ENCODE measurements at regions not wholly inside any gene's neighbourhood (a gene's known extent, or its start where the extent isn't known, plus 50 kb on each side); places are given as distances from the start of the nearest gene placed in this dataset.
"Not testable (repeated sequence)": the region's sequence is repeated elsewhere in the genome, so short reads cannot be mapped to it uniquely, and the experiment has no call there.

GRCh38 chr6:140825731-140826130, 1307.0 kb upstream of the GJE1 start:
- no peak for DNase-seq (ENCODE audit: low spot score)

GRCh38 chr6:140824595-140824994, 1308.1 kb upstream of the GJE1 start:
- no peak for DNase-seq (ENCODE audit: low spot score)

- no peak for DNase-seq (ENCODE audit: low spot score)
These were observed 1311.5 kb upstream of the GJE1 start for GRCh38 chr6:140821196-140821595.

- no peak for DNase-seq (ENCODE audit: low spot score)
These were observed 1315.5 kb upstream of the GJE1 start for GRCh38 chr6:140817176-140817575.

GRCh38 chr6:140816681-140817080, 1316.0 kb upstream of the GJE1 start:
- no peak for DNase-seq (ENCODE audit: low spot score)

- DNase-seq (ENCODE audit: low spot score): no peak
These were observed 1320.1 kb upstream of the GJE1 start for GRCh38 chr6:140812636-140813035.

- DNase-seq (ENCODE audit: low spot score): no peak
These were observed 1321.1 kb upstream of the GJE1 start for GRCh38 chr6:140811642-140812041.

- DNase-seq (ENCODE audit: low spot score): no peak
These were observed 1323.0 kb upstream of the GJE1 start for GRCh38 chr6:140809694-140810101.

GRCh38 chr6:140806431-140806830, 1326.3 kb upstream of the GJE1 start:
- DNase-seq (ENCODE audit: low spot score): no peak

GRCh38 chr6:140794544-140794943, 1338.2 kb upstream of the GJE1 start:
- no peak for DNase-seq (ENCODE audit: low spot score)

GRCh38 chr6:140790109-140790508, 1342.6 kb upstream of the GJE1 start:
- DNase-seq (ENCODE audit: low spot score): no peak

GRCh38 chr6:140789466-140789865, 1343.3 kb upstream of the GJE1 start:
- DNase-seq (ENCODE audit: low spot score): no peak

- no peak for DNase-seq (ENCODE audit: low spot score)
These were observed 1346.8 kb upstream of the GJE1 start for GRCh38 chr6:140785926-140786325.

- no peak for DNase-seq (ENCODE audit: low spot score)
These were observed 1348.2 kb upstream of the GJE1 start for GRCh38 chr6:140784573-140784972.

- not testable (repeated sequence) for DNase-seq (ENCODE audit: low spot score)
These were observed 1349.2 kb upstream of the GJE1 start for GRCh38 chr6:140783504-140783903.

GRCh38 chr6:140782941-140783340, 1349.8 kb upstream of the GJE1 start:
- no peak for DNase-seq (ENCODE audit: low spot score)

GRCh38 chr6:140779991-140780596, 1352.6 kb upstream of the GJE1 start:
- no peak for DNase-seq (ENCODE audit: low spot score)

- no peak for DNase-seq (ENCODE audit: low spot score)
These were observed 1353.4 kb upstream of the GJE1 start for GRCh38 chr6:140779341-140779740.

- no peak for DNase-seq (ENCODE audit: low spot score)
These were observed 1354.9 kb upstream of the GJE1 start for GRCh38 chr6:140777780-140778179.

- no peak for DNase-seq (ENCODE audit: low spot score)
These were observed 1357.7 kb upstream of the GJE1 start for GRCh38 chr6:140775061-140775460.

GRCh38 chr6:140774080-140774505, 1358.6 kb upstream of the GJE1 start:
- DNase-seq (ENCODE audit: low spot score): no peak

- no peak for DNase-seq (ENCODE audit: low spot score)
These were observed 1359.4 kb upstream of the GJE1 start for GRCh38 chr6:140773276-140773675.

- DNase-seq (ENCODE audit: low spot score): no peak
These were observed 1360.1 kb upstream of the GJE1 start for GRCh38 chr6:140772576-140772975.

GRCh38 chr6:140768133-140768532, 1364.6 kb upstream of the GJE1 start:
- no peak for DNase-seq (ENCODE audit: low spot score)

- DNase-seq (ENCODE audit: low spot score): no peak
These were observed 1365.7 kb upstream of the GJE1 start for GRCh38 chr6:140766999-140767398.
